Retina (tissue), 1 donor: ENCODE measurements at regions not wholly inside any gene's neighbourhood (a gene's known extent, or its start where the extent isn't known, plus 50 kb on each side); places are given as distances from the start of the nearest gene placed in this dataset.

Experiments
- DNase-seq: peaks from one replicate; pipeline ENCODE4 v3.0.0-alpha.2; 2016

DNA sequence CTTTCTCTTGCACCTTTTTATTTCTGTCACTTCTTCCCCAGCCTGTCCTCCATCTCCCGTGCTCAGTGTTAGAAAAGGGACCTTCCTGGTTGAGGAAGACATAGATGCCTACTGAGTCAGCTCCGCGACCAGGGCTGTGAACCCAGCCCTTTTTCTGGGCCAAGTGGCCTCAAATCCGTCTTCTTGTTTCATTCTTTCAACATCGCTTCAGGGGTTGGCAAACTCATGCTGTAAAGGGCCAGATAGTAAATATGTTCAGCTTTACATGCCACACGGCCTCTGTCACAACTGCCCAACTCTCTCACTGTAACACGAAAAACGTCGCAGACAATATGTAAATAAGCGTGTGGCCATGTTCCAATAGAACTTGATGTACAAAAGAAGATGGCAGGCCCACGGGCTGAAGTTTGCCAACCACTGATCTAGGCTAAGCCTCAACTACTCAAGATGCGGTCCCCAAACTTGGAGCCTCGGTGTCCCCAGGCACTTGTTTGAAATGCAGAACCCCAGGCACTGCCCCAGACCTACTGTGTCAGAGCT lies 338.4 kb downstream of the MN1 start:
- DNase-seq: no peak

GRCh38 chr22:27466229-27466628 lies 335.3 kb downstream of the MN1 start:
- no peak for DNase-seq

DNA sequence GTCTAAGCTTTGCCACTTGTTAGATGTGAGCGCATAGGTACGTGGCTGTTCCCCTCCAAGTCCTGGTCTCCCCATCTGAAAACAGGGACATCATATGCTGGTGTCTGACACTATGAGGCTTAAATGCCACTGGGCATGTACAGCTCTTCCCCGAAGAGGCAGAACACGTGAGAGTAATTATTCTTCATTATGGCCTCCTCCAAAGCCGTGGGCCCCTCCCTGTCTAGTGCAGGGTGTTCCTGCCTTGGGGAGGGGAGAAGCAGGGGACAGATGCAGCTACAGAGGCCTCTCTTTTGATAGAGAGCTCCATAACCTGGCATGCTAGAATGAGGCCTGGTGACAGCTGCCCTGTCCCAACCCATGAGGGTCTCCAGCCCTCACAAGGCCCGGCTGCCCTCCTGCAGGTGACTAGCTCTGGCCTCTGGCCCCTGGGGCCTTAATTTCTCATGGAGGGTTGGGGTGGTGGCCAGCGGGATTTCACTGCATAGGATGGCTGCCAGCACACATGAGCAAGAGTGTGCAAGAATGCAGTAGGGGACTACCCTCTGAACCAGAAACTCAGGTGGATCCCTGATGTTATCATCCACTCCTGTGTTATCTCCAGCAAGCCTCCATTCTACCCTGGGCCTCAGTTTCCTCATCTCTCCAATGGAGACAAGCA lies 334.6 kb downstream of the MN1 start:
- DNase-seq: no peak

DNA sequence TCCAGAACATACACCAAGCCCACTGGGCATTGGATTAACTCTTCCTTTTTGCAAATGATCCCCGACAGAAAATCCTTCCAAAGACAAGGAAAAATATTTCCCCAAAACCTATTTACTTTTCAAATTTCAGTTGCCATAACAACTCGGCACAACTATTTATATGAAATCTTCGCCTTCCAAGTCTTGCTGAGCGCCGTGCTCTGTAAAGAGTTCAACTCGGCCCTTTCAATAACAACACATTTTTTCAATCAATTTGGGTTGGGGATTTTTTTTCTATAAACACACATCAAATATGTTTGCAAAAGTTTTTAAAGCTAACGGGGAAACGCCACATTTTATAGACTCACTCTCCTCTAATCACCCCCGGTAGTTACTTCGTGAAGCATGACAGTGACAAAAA lies 333.8 kb downstream of the MN1 start:
- no peak for DNase-seq

DNA sequence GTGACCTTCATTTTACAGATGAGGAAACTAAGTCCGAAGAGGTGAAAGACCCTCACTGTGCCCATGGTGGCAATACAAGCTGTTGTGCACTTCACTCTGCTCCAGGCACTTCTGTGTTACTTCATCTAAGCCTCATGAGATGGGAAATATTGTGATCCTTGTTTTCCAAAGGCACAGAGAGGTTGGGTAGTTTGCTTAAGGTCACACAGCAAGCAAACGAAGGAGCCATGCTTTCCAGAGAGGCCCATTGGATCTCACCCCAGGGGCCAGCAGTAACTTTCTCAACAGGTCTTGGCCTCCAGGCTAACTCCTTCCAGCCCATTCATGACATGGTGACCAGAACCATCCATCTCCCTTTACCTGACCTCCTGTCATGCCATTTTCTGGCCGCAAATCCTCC lies 332.8 kb downstream of the MN1 start:
- no peak for DNase-seq

GRCh38 chr22:27470169-27470772 lies 331.3 kb downstream of the MN1 start:
- no peak for DNase-seq

- no peak for DNase-seq
Measured at GRCh38 chr22:27472975-27473374, 328.6 kb downstream of the MN1 start.

GRCh38 chr22:27473533-27473932 lies 328.0 kb downstream of the MN1 start:
- no peak for DNase-seq

GRCh38 chr22:27474112-27474571 lies 327.4 kb downstream of the MN1 start:
- no peak for DNase-seq

DNA sequence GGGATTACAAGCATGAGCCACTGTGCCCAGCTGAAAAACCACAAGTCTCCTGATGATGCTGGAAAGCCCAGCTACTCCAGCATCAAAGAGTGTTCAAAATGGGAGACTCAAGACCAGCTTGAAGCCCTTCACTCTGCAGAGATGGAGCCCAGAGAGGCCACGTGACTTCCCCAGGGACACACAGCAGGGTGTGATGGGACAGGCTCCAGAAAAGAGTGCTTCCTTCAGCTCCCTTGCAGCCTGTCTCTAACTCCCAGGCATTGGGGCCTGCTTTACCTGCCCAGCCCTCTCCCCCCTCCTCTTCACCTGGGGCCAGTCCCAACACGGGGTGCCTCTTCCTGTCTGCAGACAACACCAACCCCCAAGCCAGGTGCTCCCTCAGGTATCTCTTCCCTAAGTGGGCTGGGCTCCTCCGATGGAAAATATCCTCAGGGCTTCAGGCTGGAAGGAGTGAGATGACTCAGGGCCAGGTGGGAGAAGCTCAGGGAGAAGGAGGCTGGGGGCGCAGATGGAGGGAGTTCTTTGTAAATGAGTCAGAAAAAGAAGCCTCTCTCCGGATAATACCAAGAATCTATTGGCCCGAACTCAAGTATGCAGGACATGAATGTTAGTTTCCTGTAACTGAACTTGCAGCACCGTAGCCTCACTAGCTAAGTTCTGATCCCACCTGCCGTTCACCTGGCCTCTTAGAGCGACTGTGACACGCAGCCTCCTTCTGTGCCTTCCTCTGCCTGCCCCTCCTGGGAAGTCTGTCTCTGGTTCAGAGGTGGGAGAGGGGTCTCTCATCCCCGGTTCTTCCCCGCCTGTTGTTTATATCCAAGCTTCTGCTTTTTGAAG lies 326.6 kb downstream of the MN1 start:
- DNase-seq: no peak

GRCh38 chr22:27475548-27475897 lies 326.0 kb downstream of the MN1 start:
- DNase-seq: no peak

DNA sequence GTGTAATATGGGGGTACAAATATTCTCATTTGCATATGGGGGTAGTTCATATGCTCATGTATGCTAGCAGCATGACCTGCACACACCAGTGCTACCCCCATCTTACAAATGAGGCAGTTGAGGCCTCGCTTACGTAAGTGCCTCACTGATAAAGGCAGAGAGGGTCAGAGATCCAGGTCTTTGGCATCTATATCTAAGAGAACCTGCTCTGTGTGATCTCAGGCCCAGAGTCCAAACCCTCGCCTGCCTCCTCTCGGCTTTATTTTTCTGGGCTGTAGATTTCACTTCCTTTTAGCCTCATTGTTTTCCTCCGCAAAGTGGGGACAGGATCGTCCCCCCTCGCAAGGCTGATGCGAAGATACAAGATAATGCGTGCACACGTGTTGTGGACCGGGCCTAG lies 325.2 kb downstream of the MN1 start:
- no peak for DNase-seq

DNA sequence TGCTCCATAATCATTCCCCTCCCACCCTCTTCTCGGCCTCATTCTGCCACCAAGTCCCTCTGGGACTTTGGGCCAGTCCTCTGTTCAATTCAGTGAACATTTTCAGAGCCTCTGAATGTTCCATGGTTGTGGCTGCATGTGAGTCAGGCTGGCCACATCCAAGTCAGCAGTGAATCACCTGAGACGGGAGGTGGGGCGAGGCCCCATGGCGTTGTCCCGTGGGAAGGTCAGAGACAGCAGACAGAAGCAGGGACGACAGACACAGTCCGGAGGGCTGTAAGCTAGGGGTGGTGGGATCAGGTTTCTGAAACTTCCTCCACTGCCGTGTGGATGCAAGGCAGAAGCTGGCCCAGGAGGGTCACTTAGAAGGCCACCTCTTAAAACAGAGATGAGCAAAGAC lies 324.8 kb downstream of the MN1 start:
- DNase-seq: no peak

DNA sequence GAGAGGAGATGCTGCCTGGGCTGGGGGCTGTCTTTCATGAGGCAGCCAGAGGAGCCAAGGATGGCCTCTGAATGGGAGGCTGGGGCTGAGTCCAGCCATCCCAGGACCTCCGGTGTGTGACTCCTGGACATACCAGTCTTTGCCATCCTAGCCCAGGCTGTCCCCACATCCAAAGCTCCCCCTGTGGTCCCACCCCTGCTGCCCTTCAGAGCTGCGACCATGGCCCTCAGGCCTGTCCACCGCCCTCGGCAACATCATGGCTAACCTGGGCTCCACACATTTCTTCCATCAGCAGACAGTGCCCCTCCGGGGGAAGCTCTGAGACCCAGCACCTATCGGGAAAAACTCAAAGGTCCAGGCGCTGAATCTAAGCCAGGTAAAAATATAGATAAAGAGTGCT lies 324.4 kb downstream of the MN1 start:
- DNase-seq: no peak

DNA sequence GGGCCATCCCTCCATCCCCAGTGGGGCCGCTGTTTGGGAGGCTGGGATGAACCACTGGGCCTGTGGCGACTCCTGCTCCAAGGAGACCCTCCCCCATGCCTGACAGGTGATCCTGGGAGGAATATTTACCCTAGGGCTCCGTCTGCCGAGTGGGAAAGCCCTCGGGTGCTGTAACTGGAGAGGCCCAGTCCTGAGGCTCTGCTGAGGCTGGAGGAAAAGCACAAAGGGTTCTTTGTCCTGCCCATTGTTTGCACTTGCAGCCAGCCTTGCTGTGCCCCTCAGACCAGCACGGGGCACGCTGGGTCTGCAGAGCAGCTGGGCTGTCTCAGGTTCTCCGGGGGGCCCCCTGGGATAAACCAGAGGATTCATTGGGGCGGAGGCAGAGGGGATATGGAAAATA lies 321.1 kb downstream of the MN1 start:
- peak; percentile 84 for DNase-seq

- no peak for DNase-seq
Measured at GRCh38 chr22:27482402-27482801, 319.2 kb downstream of the MN1 start.

DNA sequence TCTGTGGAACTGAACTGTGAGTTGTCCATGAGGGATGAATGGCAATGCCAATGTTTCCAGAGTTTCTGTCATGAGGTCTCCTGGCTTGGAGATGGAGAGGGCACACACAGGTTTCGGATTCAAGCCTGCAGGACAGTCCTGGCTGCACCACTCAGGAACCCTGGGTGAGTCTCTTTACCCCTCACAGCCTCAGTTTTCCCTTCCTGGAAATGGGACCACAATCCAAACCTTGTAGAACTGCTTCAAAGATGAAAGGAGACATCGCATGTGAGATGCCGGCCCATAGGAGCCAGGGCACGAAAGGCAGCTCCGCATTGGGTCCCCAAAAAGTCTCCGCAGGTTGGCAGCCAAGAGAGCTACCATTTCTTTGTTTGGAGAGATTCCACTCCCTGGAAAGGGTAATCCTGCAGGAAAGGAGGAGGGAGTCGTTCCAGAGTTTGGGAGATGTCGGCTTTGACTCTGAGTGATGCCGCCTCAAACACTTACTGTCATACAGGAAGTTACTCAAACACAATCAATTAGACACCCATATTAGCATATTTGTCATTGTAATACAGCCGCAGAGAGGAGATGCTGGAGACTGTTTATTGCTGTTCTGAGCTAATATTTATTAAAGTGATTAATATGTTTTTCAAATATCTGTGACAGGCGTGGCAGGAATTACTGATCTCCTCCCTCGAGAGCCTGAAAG lies 318.3 kb downstream of the MN1 start:
- DNase-seq: no peak

DNA sequence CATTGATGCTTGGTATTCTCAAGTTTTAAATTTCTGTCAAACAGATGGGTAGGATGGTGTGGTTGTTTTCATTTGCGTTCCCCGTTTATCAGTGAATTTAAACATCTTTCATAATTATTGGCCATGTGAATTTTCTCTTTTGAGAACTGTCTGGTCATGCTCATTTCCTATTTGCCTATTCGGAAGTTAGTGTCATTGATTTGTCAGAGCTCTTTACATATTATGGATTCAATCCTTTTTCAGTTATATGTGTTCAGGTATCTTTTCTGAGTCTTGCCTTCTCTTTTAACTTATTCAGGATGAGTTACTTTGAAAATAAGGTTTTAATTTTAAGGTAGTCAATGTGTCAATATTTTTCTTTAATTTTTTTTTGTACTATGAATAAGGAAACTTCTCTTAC lies 315.7 kb downstream of the MN1 start:
- DNase-seq: no peak

DNA sequence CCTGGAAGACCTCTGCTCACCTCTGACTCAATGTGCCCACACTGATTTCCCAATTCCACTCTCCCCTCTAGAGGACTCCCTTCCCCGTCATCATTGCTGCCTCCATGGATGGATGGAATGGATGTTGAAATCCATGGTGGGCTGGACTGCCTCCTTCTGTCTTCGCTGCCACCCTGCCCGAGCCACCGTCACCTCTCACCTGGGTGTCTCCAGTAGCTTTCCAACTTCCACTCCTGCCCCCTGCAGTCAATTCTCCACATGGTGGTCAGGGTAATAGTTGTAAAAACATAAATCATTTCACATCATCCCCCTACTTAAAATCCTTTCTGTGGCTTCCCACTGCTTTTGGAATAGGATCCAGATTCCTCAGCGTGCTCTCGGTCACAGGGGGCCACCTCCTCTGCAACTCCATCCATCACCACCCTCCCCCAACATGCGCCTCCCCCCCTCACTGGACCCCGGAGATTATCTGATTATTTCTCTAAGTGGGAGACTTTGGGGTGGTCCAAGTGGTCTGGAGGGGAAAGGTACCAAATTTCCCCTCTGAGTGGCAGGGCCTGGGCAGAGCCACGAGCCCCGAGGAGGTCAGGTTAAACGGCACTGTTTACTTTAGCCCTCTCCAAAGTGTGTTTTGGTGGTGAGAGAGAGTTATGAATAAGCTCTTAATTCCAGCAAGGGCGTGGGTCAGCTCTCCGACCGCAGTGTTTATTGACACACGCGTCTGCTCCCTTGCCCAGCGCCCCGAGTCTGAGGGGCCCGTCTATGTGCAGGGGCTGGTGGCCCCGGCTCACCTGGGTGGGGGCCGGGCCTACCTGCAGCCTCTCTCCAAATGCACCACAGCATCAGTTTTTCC lies 313.7 kb downstream of the MN1 start:
- DNase-seq: no peak

GRCh38 chr22:27488456-27489177 lies 312.9 kb downstream of the MN1 start:
- no peak for DNase-seq

DNA sequence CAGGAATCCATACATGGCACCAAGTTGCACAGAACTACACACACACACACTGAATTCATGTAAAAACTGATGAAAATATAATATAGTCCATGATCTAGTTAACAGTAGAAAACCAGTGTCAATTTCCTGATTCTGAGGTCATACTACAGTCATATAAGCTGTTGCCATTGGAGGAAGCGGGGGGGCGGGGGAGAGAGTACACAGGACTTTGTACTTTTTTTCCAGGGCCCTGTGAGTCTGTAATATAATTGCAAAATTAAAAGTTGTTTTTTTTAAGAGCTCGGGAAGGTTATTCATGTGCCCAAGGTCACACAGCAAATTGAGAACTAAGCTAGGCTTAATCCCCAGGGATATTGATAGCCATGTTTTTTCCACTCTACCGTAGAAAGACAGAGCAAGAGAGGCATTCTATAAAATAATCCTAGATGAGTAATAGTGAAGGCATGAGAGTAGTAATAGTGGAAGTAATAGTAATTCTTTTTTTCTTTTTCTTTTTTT lies 312.3 kb downstream of the MN1 start:
- no peak for DNase-seq
